Breast epithelium (tissue), 4 donors: ENCODE measurements at regions not wholly inside any gene's neighbourhood (a gene's known extent, or its start where the extent isn't known, plus 50 kb on each side); places are given as distances from the start of the nearest gene placed in this dataset.

ENCODE experiments used
- DNase-seq, 2 donors: peaks; one replicate each; pipeline ENCODE4 v3.0.0-alpha.2; 2019; ENCODE audit warnings: low spot score in 2 of 2
- H3K27ac ChIP-seq, 2 donors: fragments of 200-600 bp; sonication (generic) in 1 of 2; one replicate each; pipeline ENCODE4 v1.5.1; 2016 to 2019; ENCODE audit warnings: mild to moderate bottlenecking in 1 of 2
- H3K27me3 ChIP-seq, 2 donors: fragments of 200-600 bp; sonication (generic) in 1 of 2; one replicate each; pipeline versions ENCODE4 v1.5.1 to v1.6.0; 2017 to 2019; ENCODE audit warnings: control low read depth in 1 of 2, mild to moderate bottlenecking in 1 of 2
- H3K36me3 ChIP-seq: fragments of 200-600 bp; one replicate; pipeline ENCODE4 v1.5.1; 2019
- H3K4me1 ChIP-seq, 2 donors: fragments of 200-600 bp; sonication (generic); one replicate each; pipeline ENCODE4 v1.5.1; 2016 to 2019; ENCODE audit warnings: control low read depth in 1 of 2
- H3K4me3 ChIP-seq, 3 donors: fragments of 200-600 bp; sonication (generic); 1 replicate in 2 of 3; 2 replicates in 1 of 3; pipeline ENCODE4 v1.5.1; 2016 to 2019; ENCODE audit warnings: mild to moderate bottlenecking in 3 of 3, moderate library complexity in 2 of 3
- H3K9me3 ChIP-seq, 2 donors: fragments of 200-600 bp; sonication (generic) in 1 of 2; one replicate each; pipeline ENCODE4 v1.5.1; 2016 to 2019; ENCODE audit warnings: control low read depth in 1 of 2
- POLR2A ChIP-seq: fragments of 450-650 bp; IDR thresholded peaks from one replicate; pipeline ENCODE4 v1.6.1; 2016; ENCODE audit warnings: antibody characterized with exemption, mild to moderate bottlenecking, moderate library complexity
- POLR2AphosphoS5 ChIP-seq, 3 donors: sonication (generic); formaldehyde crosslinking; IDR thresholded peaks; one replicate each; pipeline ENCODE4 v1.6.1; 2017; ENCODE audit warnings: antibody characterized with exemption in 3 of 3
- intact Hi-C: fragments of 100-400 bp; cut with DNase I; formaldehyde crosslinking; loops from one replicate; pipeline ENCODE4 v1.15.1; 2023; ENCODE audit warnings: low total_unique reads
- TF ChIP-seq, protein P1 (sequence below), 3 donors: fragments of 450-650 bp; IDR thresholded peaks; one replicate each; pipeline ENCODE4 v1.5.1; 2016 to 2017; ENCODE audit warnings: antibody characterized with exemption in 3 of 3, mild to moderate bottlenecking in 3 of 3, moderate library complexity in 3 of 3

GRCh38 chr3:110767156-110767555 lies 304.5 kb upstream of the NECTIN3 start:
- H3K27me3 ChIP-seq, result no peaks in the 10 kb centered on the region
- intact Hi-C loops, result no loop called here
- H3K27ac ChIP-seq, result no peak overlapping the region
- TF ChIP-seq POLR2AphosphoS5 (IDR thresholded peaks at IDR 0.05) (no peak), POLR2A (no peak)
- TF ChIP-seq, protein P1, sequence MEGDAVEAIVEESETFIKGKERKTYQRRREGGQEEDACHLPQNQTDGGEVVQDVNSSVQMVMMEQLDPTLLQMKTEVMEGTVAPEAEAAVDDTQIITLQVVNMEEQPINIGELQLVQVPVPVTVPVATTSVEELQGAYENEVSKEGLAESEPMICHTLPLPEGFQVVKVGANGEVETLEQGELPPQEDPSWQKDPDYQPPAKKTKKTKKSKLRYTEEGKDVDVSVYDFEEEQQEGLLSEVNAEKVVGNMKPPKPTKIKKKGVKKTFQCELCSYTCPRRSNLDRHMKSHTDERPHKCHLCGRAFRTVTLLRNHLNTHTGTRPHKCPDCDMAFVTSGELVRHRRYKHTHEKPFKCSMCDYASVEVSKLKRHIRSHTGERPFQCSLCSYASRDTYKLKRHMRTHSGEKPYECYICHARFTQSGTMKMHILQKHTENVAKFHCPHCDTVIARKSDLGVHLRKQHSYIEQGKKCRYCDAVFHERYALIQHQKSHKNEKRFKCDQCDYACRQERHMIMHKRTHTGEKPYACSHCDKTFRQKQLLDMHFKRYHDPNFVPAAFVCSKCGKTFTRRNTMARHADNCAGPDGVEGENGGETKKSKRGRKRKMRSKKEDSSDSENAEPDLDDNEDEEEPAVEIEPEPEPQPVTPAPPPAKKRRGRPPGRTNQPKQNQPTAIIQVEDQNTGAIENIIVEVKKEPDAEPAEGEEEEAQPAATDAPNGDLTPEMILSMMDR (IDR thresholded peaks at IDR 0.05), result no peak
- H3K9me3 ChIP-seq, result peaks cover 5 to 8% of the 10 kb centered on the region in 2 donors
- no peak for DNase-seq
- no peaks in the 10 kb centered on the region for H3K36me3 ChIP-seq
- no peak overlapping the region for H3K4me3 ChIP-seq
- H3K4me1 ChIP-seq, result no peaks in the 10 kb centered on the region

- Histone ChIP-seq H3K36me3 (no peaks in the 10 kb centered on the region), H3K27ac (no peak overlapping the region), H3K27me3 (no peaks in the 10 kb centered on the region), H3K9me3 (peaks cover 5 to 8% of the 10 kb centered on the region in 2 donors), H3K4me3 (no peak overlapping the region), H3K4me1 (no peaks in the 10 kb centered on the region)
- DNase-seq, result no peak
- intact Hi-C loops, result no loop called here
- TF ChIP-seq POLR2AphosphoS5 (IDR thresholded peaks at IDR 0.05), result no peak
- TF ChIP-seq, protein P1 (IDR thresholded peaks at IDR 0.05), result no peak
- TF ChIP-seq POLR2A, result no peak
Observed at GRCh38 chr3:110767838-110768237, 303.8 kb upstream of the NECTIN3 start.

GRCh38 chr3:110773413-110773954 lies 298.1 kb upstream of the NECTIN3 start:
- peaks cover 0 to 5% of the 10 kb centered on the region in 2 donors for H3K9me3 ChIP-seq
- TF ChIP-seq, protein P1 (IDR thresholded peaks at IDR 0.05), result no peak
- no peak for TF ChIP-seq POLR2AphosphoS5 (IDR thresholded peaks at IDR 0.05)
- no peak for TF ChIP-seq POLR2A
- DNase-seq, result no peak
- no peak overlapping the region for H3K4me3 ChIP-seq
- no peak overlapping the region for H3K27ac ChIP-seq
- intact Hi-C loops, result no loop called here
- H3K36me3 ChIP-seq, result no peaks in the 10 kb centered on the region
- no peaks in the 10 kb centered on the region for H3K4me1 ChIP-seq
- H3K27me3 ChIP-seq, result no peaks in the 10 kb centered on the region

DNA sequence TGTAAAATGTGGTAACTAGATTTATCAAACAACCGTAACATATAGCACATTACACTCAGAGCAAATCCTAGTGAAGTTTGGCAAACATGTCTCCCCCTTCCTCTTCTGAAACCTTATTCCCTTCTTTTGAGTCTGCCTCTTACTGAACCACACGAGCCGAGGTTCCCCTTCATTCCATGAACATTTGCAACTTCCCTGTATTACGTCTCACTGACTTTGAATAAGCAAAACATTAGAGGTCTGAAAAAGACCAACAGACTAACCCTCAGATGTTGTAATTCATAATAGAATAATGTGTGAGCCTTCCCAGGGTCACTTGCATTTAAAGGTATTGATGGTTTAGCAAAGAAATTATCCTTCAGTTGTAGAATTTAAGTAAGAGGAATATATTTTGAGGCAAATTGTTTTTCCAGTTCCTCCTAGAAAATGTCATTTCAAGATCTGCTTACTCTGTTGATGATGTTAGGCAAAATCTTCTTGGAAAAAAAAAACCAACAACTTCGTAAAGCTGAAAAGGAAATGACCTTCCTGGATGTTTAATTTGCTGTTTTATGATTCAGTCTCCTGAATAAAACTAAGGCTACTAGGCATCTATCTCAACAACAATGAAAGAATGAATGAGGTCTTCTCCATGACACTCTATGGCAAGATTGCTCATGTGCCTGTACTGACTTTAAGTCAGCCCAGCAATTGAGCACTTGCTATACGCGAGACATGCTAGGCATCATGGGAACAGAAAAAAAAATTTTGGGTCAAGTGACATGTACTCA lies 296.9 kb upstream of the NECTIN3 start:
- TF ChIP-seq, protein P1 (IDR thresholded peaks at IDR 0.05), result no peak
- TF ChIP-seq POLR2A (no peak), POLR2AphosphoS5 (IDR thresholded peaks at IDR 0.05) (no peak)
- no peaks in the 10 kb centered on the region for H3K27me3 ChIP-seq
- H3K27ac ChIP-seq, result no peak overlapping the region
- no peak for DNase-seq
- intact Hi-C loops, result no loop called here
- no peaks in the 10 kb centered on the region for H3K9me3 ChIP-seq
- no peaks in the 10 kb centered on the region for H3K4me1 ChIP-seq
- no peak overlapping the region for H3K4me3 ChIP-seq
- H3K36me3 ChIP-seq, result no peaks in the 10 kb centered on the region

DNA sequence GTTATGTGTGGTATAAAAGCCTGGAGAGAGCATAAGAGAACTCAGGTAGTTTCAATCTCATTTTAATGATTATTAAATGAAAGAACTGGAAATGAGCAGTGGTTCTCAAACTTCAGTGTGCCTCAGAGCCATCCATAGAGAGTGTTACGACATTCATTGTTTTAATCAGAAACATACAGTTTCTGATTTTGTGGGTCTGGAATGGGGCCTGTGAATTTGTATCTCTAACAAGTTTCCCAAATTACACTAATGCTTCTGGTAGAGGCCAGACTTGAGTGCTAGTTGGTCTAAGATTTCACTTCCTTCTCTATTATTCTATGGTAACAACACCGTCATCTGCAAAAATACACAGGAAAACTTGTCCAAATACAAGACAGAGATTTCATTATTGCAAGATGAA lies 292.0 kb upstream of the NECTIN3 start:
- no peak for DNase-seq
- Histone ChIP-seq H3K36me3 (no peaks in the 10 kb centered on the region), H3K9me3 (no peaks in the 10 kb centered on the region), H3K27me3 (no peaks in the 10 kb centered on the region), H3K4me1 (no peaks in the 10 kb centered on the region), H3K27ac (no peak overlapping the region), H3K4me3 (no peak overlapping the region)
- TF ChIP-seq, protein P1 (IDR thresholded peaks at IDR 0.05), result no peak
- TF ChIP-seq POLR2AphosphoS5 (IDR thresholded peaks at IDR 0.05) (no peak), POLR2A (no peak)
- intact Hi-C loops, result no loop called here
